ENCODE measurements at regions not wholly inside any gene's neighbourhood (a gene's known extent, or its start where the extent isn't known, plus 50 kb on each side); places are given as distances from the start of the nearest gene placed in this dataset.

- Histone ChIP-seq H3K9me3 (peaks cover 3% of the 10 kb centered on the region), H3K4me3 (ENCODE audit: low read depth, low read length) (no peak overlapping the region), H3K27me3 (replicated peaks; ENCODE audit: control insufficient read depth, insufficient read depth, low read length) (no peaks in the 10 kb centered on the region), H3K4me1 (no peaks in the 10 kb centered on the region), H3K36me3 (ENCODE audit: control insufficient read depth, insufficient read depth, low read length) (no peaks in the 10 kb centered on the region)
- DNase-seq = no peak
- no peak overlapping the region for H3K27ac Mint-ChIP-seq (ENCODE audit: unreplicated experiment)
- no peaks in the 10 kb centered on the region for H3K27me3 Mint-ChIP-seq (ENCODE audit: insufficient read depth, unreplicated experiment)
- no peak overlapping the region for H3K4me3 Mint-ChIP-seq (ENCODE audit: unreplicated experiment)
- H3K9me3 Mint-ChIP-seq (ENCODE audit: unreplicated experiment) = peaks cover 13% of the 10 kb centered on the region
- POLR2A ChIA-PET = no interaction called here
- CTCF ChIA-PET = no interaction called here
- TF ChIP-seq CTCF (IDR thresholded peaks at IDR 0.05; ENCODE audit: insufficient read depth in 1 of 2, low read depth in 1 of 2, low read length in 1 of 2, severe bottlenecking in 1 of 2, unreplicated experiment in 1 of 2) = no peak
- H3K4me1 Mint-ChIP-seq (ENCODE audit: low read depth, unreplicated experiment) = no peaks in the 10 kb centered on the region
- no TSS peak for BruUV-seq (replicated peaks)
- intact Hi-C loops (cut with micrococcal nuclease; ENCODE audit: unreplicated experiment) = no loop called here
- no peaks in the 10 kb centered on the region for H3K36me3 Mint-ChIP-seq (ENCODE audit: insufficient read depth, unreplicated experiment)
Observed at GRCh38 chr10:56593120-56593519, 232.1 kb upstream of the ZWINT start.

- intact Hi-C loops (cut with micrococcal nuclease; ENCODE audit: unreplicated experiment) = no loop called here
- no TSS peak for BruUV-seq (replicated peaks)
- Histone ChIP-seq H3K4me1 (no peaks in the 10 kb centered on the region), H3K36me3 (ENCODE audit: control insufficient read depth, insufficient read depth, low read length) (no peaks in the 10 kb centered on the region), H3K4me3 (ENCODE audit: low read depth, low read length) (no peak overlapping the region), H3K9me3 (no peaks in the 10 kb centered on the region; the same call in 1 of the 2 replicates), H3K27me3 (replicated peaks; ENCODE audit: control insufficient read depth, insufficient read depth, low read length) (no peaks in the 10 kb centered on the region)
- H3K4me3 Mint-ChIP-seq (ENCODE audit: unreplicated experiment) = no peak overlapping the region
- H3K36me3 Mint-ChIP-seq (ENCODE audit: insufficient read depth, unreplicated experiment) = no peaks in the 10 kb centered on the region
- ChIA-PET CTCF (no interaction called here), POLR2A (no interaction called here)
- no peaks in the 10 kb centered on the region for H3K27me3 Mint-ChIP-seq (ENCODE audit: insufficient read depth, unreplicated experiment)
- TF ChIP-seq CTCF (IDR thresholded peaks at IDR 0.05; ENCODE audit: insufficient read depth in 1 of 2, low read depth in 1 of 2, low read length in 1 of 2, severe bottlenecking in 1 of 2, unreplicated experiment in 1 of 2) = no peak
- no peaks in the 10 kb centered on the region for H3K4me1 Mint-ChIP-seq (ENCODE audit: low read depth, unreplicated experiment)
- no peak for DNase-seq
- peaks cover 14% of the 10 kb centered on the region for H3K9me3 Mint-ChIP-seq (ENCODE audit: unreplicated experiment)
- H3K27ac Mint-ChIP-seq (ENCODE audit: unreplicated experiment) = no peak overlapping the region
Observed at GRCh38 chr10:56586461-56586891, 225.4 kb upstream of the ZWINT start.

GRCh38 chr10:56585447-56586171 is 224.6 kb upstream of the ZWINT start:
- no peak for TF ChIP-seq CTCF (IDR thresholded peaks at IDR 0.05; ENCODE audit: insufficient read depth in 1 of 2, low read depth in 1 of 2, low read length in 1 of 2, severe bottlenecking in 1 of 2, unreplicated experiment in 1 of 2)
- H3K4me3 Mint-ChIP-seq (ENCODE audit: unreplicated experiment) = no peak overlapping the region
- no TSS peak for BruUV-seq (replicated peaks)
- ChIA-PET POLR2A (no interaction called here), CTCF (no interaction called here)
- H3K27ac Mint-ChIP-seq (ENCODE audit: unreplicated experiment) = no peak overlapping the region
- Histone ChIP-seq H3K36me3 (ENCODE audit: control insufficient read depth, insufficient read depth, low read length) (no peaks in the 10 kb centered on the region), H3K9me3 (no peaks in the 10 kb centered on the region; the same call in 1 of the 2 replicates), H3K27me3 (replicated peaks; ENCODE audit: control insufficient read depth, insufficient read depth, low read length) (no peaks in the 10 kb centered on the region), H3K4me1 (no peaks in the 10 kb centered on the region), H3K4me3 (ENCODE audit: low read depth, low read length) (no peak overlapping the region)
- H3K27me3 Mint-ChIP-seq (ENCODE audit: insufficient read depth, unreplicated experiment) = no peaks in the 10 kb centered on the region
- intact Hi-C loops (cut with micrococcal nuclease; ENCODE audit: unreplicated experiment) = no loop called here
- no peaks in the 10 kb centered on the region for H3K4me1 Mint-ChIP-seq (ENCODE audit: low read depth, unreplicated experiment)
- no peaks in the 10 kb centered on the region for H3K36me3 Mint-ChIP-seq (ENCODE audit: insufficient read depth, unreplicated experiment)
- DNase-seq = no peak
- peaks cover 14% of the 10 kb centered on the region for H3K9me3 Mint-ChIP-seq (ENCODE audit: unreplicated experiment)

Measured in Caco-2 (cell line).